Lower lobe of right lung (tissue), 2 donors: ENCODE measurements at regions not wholly inside any gene's neighbourhood (a gene's known extent, or its start where the extent isn't known, plus 50 kb on each side); places are given as distances from the start of the nearest gene placed in this dataset.

Experiments
- ATAC-seq, 2 donors: fragments of 200-7000 bp; cut with Tn5 transposase; one replicate each; pipeline ENCODE4 v1.9.1; 2020 to 2022; ENCODE audit warnings: mild to moderate bottlenecking in 2 of 2, moderate library complexity in 2 of 2
- DNase-seq: peaks from one replicate; pipeline ENCODE4 v3.0.0-alpha.2; 2020
- H3K27ac ChIP-seq: fragments of 200-600 bp; one replicate; pipeline ENCODE4 v1.8.0; 2022
- H3K27me3 ChIP-seq: fragments of 200-600 bp; one replicate; pipeline ENCODE4 v1.8.0; 2022; ENCODE audit warnings: low read depth
- H3K36me3 ChIP-seq: fragments of 200-600 bp; one replicate; pipeline ENCODE4 v1.8.0; 2022; ENCODE audit warnings: mild to moderate bottlenecking
- H3K4me1 ChIP-seq: fragments of 200-600 bp; one replicate; pipeline ENCODE4 v1.8.0; 2022
- H3K4me3 ChIP-seq: fragments of 200-600 bp; one replicate; pipeline ENCODE4 v1.8.0; 2022; ENCODE audit warnings: mild to moderate bottlenecking
- H3K9me3 ChIP-seq: fragments of 200-600 bp; one replicate; pipeline ENCODE4 v1.8.0; 2022
- CTCF ChIP-seq: fragments of 200-600 bp; IDR thresholded peaks from one replicate; pipeline ENCODE4 v1.8.0; 2022; ENCODE audit warnings: antibody characterized with exemption, mild to moderate bottlenecking
- intact Hi-C: fragments of 100-400 bp; cut with DNase I; formaldehyde crosslinking; loops from one replicate; pipeline ENCODE4 v1.11.0; 2022
- donor health status: DM: no; HTN: yes; CAD: no; lungs with severe emphysema.

- Histone ChIP-seq H3K27me3 (no peaks in the 10 kb centered on the region), H3K4me3 (no peak overlapping the region), H3K36me3 (no peaks in the 10 kb centered on the region), H3K9me3 (no peaks in the 10 kb centered on the region), H3K27ac (no peak overlapping the region), H3K4me1 (no peaks in the 10 kb centered on the region)
- DNase-seq (no peak), ATAC-seq (no peak)
- TF ChIP-seq CTCF: no peak
- intact Hi-C loops: no loop called here
Observed at GRCh38 chr5:3006526-3006925, 255.0 kb upstream of the IRX2 start.

- H3K27ac ChIP-seq: no peak overlapping the region
- H3K27me3 ChIP-seq: no peaks in the 10 kb centered on the region
- H3K4me3 ChIP-seq: no peak overlapping the region
- DNase-seq (no peak), ATAC-seq (no peak)
- H3K9me3 ChIP-seq: no peaks in the 10 kb centered on the region
- no peak for TF ChIP-seq CTCF
- H3K36me3 ChIP-seq: no peaks in the 10 kb centered on the region
- intact Hi-C loops: no loop called here
- H3K4me1 ChIP-seq: no peaks in the 10 kb centered on the region
Observed at GRCh38 chr5:3004361-3005080, 253.0 kb upstream of the IRX2 start.

GRCh38 chr5:3002230-3002629 is 250.8 kb upstream of the IRX2 start:
- no peak for ATAC-seq
- no peaks in the 10 kb centered on the region for H3K4me1 ChIP-seq
- no peaks in the 10 kb centered on the region for H3K36me3 ChIP-seq
- no peak for DNase-seq
- intact Hi-C loops: no loop called here
- H3K4me3 ChIP-seq: no peak overlapping the region
- H3K9me3 ChIP-seq: no peaks in the 10 kb centered on the region
- H3K27ac ChIP-seq: no peak overlapping the region
- no peak for TF ChIP-seq CTCF
- H3K27me3 ChIP-seq: no peaks in the 10 kb centered on the region

GRCh38 chr5:3000631-3001030 is 249.2 kb upstream of the IRX2 start:
- intact Hi-C loops: no loop called here
- no peaks in the 10 kb centered on the region for H3K36me3 ChIP-seq
- no peak overlapping the region for H3K4me3 ChIP-seq
- no peaks in the 10 kb centered on the region for H3K27me3 ChIP-seq
- no peak for ATAC-seq
- no peak overlapping the region for H3K27ac ChIP-seq
- H3K4me1 ChIP-seq: no peaks in the 10 kb centered on the region
- H3K9me3 ChIP-seq: no peaks in the 10 kb centered on the region
- TF ChIP-seq CTCF: no peak
- no peak for DNase-seq

GRCh38 chr5:2999926-3000325 is 248.4 kb upstream of the IRX2 start:
- no peaks in the 10 kb centered on the region for H3K27me3 ChIP-seq
- TF ChIP-seq CTCF: no peak
- ATAC-seq (no peak), DNase-seq (no peak)
- intact Hi-C loops: no loop called here
- no peaks in the 10 kb centered on the region for H3K9me3 ChIP-seq
- H3K36me3 ChIP-seq: no peaks in the 10 kb centered on the region
- H3K27ac ChIP-seq: no peak overlapping the region
- no peaks in the 10 kb centered on the region for H3K4me1 ChIP-seq
- H3K4me3 ChIP-seq: no peak overlapping the region

- no peak for ATAC-seq
- no peaks in the 10 kb centered on the region for H3K9me3 ChIP-seq
- DNase-seq: no peak
- no peak overlapping the region for H3K4me3 ChIP-seq
- no peaks in the 10 kb centered on the region for H3K36me3 ChIP-seq
- H3K27ac ChIP-seq: no peak overlapping the region
- intact Hi-C loops: no loop called here
- H3K27me3 ChIP-seq: no peaks in the 10 kb centered on the region
- no peaks in the 10 kb centered on the region for H3K4me1 ChIP-seq
- TF ChIP-seq CTCF: no peak
Observed at GRCh38 chr5:2998106-2998505, 246.6 kb upstream of the IRX2 start.
